ENCODE measurements at regions not wholly inside any gene's neighbourhood (a gene's known extent, or its start where the extent isn't known, plus 50 kb on each side); places are given as distances from the start of the nearest gene placed in this dataset.

DNA sequence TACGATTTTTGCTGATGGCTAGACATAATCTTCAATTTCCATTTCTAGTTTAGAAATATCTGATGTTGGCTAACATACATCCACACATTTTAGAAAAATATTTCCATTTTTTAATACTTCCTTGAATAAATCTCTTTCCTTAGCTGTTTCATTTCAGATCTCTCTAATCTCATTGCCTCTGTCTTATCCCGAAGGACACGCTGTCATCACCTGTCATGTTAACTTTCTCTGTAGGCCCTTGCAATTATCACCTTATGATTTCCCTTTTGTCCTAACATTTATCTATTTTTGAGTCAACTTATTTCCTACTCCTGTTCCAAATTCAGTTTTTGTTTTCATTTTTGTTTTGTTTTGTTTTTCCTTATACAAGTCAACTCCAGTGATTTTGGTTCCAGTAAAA is 173.1 kb upstream of the POM121L12 start:
- 90 to 96% (median 93%) methylated on average over 3 of the region's 3 CpGs for WGBS, 5 donors
- DNase-seq = no peak

DNA sequence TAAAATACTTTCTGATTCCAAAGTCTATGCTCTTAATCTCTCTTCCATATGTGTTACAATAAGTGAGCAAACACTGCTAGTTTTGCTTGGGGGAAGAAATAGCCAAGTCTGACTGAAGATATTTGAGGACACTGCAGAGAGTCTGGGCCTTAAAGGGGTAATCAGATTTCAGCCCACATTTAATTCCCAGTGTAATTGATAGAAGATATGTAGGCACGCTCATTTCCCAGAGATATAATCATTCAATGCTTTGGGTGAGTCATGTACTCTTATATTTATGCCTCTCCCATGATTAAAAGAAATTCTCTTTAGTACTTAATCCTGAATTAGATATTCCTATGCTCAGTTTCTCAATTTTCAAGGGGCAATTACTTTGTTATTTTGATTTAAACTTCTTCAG is 178.1 kb upstream of the POM121L12 start:
- no peak for DNase-seq
- intact Hi-C loops (cut with DNase I; ENCODE audit: low total_unique reads) = no loop called here
- no peaks in the 10 kb centered on the region for H3K36me3 ChIP-seq
- H3K4me1 ChIP-seq = no peaks in the 10 kb centered on the region
- no peak overlapping the region for H3K4me3 ChIP-seq
- H3K9me3 ChIP-seq = peaks cover 0 to 5% (median 0%) of the 10 kb centered on the region in 4 donors
- H3K27me3 ChIP-seq = no peaks in the 10 kb centered on the region
- TF ChIP-seq EP300 (IDR thresholded peaks at IDR 0.05) = no peak
- no peak for TF ChIP-seq POLR2AphosphoS5 (IDR thresholded peaks at IDR 0.05)
- no peak for TF ChIP-seq POLR2A (IDR thresholded peaks at IDR 0.05)
- TF ChIP-seq, protein P1, sequence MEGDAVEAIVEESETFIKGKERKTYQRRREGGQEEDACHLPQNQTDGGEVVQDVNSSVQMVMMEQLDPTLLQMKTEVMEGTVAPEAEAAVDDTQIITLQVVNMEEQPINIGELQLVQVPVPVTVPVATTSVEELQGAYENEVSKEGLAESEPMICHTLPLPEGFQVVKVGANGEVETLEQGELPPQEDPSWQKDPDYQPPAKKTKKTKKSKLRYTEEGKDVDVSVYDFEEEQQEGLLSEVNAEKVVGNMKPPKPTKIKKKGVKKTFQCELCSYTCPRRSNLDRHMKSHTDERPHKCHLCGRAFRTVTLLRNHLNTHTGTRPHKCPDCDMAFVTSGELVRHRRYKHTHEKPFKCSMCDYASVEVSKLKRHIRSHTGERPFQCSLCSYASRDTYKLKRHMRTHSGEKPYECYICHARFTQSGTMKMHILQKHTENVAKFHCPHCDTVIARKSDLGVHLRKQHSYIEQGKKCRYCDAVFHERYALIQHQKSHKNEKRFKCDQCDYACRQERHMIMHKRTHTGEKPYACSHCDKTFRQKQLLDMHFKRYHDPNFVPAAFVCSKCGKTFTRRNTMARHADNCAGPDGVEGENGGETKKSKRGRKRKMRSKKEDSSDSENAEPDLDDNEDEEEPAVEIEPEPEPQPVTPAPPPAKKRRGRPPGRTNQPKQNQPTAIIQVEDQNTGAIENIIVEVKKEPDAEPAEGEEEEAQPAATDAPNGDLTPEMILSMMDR (IDR thresholded peaks at IDR 0.05) = no peak
- WGBS, 5 donors = 0% methylated on average over 1 of the region's 1 CpG
- H3K27ac ChIP-seq = no peak overlapping the region

More for the DNA sequence above, 173.1 kb upstream of the POM121L12 start:
- Histone ChIP-seq H3K27ac (no peak overlapping the region), H3K9me3 (peaks cover 2 to 45% (median 35%) of the 10 kb centered on the region in 4 donors), H3K27me3 (no peaks in the 10 kb centered on the region), H3K4me1 (no peaks in the 10 kb centered on the region), H3K36me3 (no peaks in the 10 kb centered on the region), H3K4me3 (no peak overlapping the region)
- TF ChIP-seq, protein P1 (IDR thresholded peaks at IDR 0.05) = no peak
- TF ChIP-seq EP300 (IDR thresholded peaks at IDR 0.05) (no peak), POLR2A (IDR thresholded peaks at IDR 0.05) (no peak), POLR2AphosphoS5 (IDR thresholded peaks at IDR 0.05) (no peak)
- intact Hi-C loops (cut with DNase I; ENCODE audit: low total_unique reads) = no loop called here

DNA sequence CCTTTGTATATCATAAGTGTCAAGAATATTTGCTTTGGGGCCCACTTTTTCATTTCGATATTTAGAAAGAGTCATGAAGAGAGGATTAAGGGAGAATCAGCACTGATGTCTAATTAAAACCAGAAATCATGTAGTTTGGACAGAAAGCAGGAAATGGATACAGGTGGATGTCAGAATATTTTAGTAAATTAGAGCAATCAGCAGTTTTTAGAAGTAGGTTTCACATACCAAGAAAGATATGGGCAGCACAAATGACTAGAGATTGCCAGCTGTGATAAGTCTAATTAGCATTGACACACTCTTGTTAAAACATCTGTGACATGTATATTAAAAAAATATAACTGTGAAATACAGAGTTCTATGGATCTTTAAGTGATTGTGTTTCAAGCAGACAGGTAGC is 180.8 kb upstream of the POM121L12 start:
- TF ChIP-seq POLR2A (IDR thresholded peaks at IDR 0.05) (no peak), EP300 (IDR thresholded peaks at IDR 0.05) (no peak), POLR2AphosphoS5 (IDR thresholded peaks at IDR 0.05) (no peak)
- TF ChIP-seq, protein P1 (IDR thresholded peaks at IDR 0.05) = no peak
- WGBS, 5 donors = 44 to 78% (median 69%) methylated on average over 1 of the region's 1 CpG
- no peak for DNase-seq
- intact Hi-C loops (cut with DNase I; ENCODE audit: low total_unique reads) = no loop called here
- Histone ChIP-seq H3K36me3 (no peaks in the 10 kb centered on the region), H3K27me3 (no peaks in the 10 kb centered on the region), H3K4me1 (no peaks in the 10 kb centered on the region), H3K27ac (no peak overlapping the region), H3K9me3 (no peaks in the 10 kb centered on the region), H3K4me3 (no peak overlapping the region)

DNA sequence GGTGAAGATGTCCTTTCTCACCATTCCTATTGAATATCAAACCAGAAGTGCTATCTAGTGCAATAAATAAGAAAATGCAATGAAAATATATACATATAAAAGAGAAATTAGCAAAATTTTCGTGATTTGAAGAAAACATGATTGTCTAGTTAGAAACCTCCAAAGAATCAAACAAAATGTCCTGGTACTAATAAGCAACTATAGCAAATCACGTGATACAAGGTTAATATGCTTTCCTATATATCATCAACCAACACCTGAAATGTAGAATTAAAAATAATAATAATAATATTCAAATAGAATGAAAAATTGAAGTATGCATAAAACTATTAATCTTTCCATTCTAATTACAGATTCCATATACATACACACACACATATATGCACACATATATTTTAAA is 183.9 kb upstream of the POM121L12 start:
- H3K27me3 ChIP-seq = no peaks in the 10 kb centered on the region
- H3K9me3 ChIP-seq = peaks cover 0 to 6% (median 2%) of the 10 kb centered on the region in 4 donors
- intact Hi-C loops (cut with DNase I; ENCODE audit: low total_unique reads) = no loop called here
- 40 to 58% (median 44%) methylated on average over 2 of the region's 2 CpGs for WGBS, 5 donors
- no peaks in the 10 kb centered on the region for H3K4me1 ChIP-seq
- no peak for DNase-seq
- H3K4me3 ChIP-seq = no peak overlapping the region
- no peaks in the 10 kb centered on the region for H3K36me3 ChIP-seq
- no peak overlapping the region for H3K27ac ChIP-seq
- no peak for TF ChIP-seq POLR2A (IDR thresholded peaks at IDR 0.05)
- no peak for TF ChIP-seq POLR2AphosphoS5 (IDR thresholded peaks at IDR 0.05)

DNA sequence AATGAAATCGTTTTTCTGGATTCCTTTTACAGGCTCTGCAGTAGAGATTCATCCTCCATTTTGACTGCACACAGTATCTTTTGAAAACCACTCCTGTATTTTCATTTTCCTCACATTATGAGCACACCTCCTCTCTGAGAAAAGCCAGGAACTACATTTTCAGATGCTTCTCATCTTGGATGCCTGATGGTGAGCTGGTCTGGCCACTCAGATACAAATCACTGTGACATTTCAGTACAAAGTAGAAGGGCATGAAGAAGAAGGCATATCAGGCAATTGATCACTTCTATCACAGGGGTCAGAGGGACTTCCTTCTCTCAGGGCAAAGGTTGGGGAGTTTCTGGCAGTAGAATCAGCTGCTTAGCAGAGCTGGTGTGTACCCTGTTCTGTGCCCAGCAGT is 192.0 kb upstream of the POM121L12 start:
- Histone ChIP-seq H3K27ac (no peak overlapping the region), H3K4me3 (no peak overlapping the region), H3K4me1 (no peaks in the 10 kb centered on the region), H3K9me3 (peaks cover 0 to 8% (median 3%) of the 10 kb centered on the region in 4 donors), H3K27me3 (no peaks in the 10 kb centered on the region), H3K36me3 (no peaks in the 10 kb centered on the region)
- WGBS, 5 donors = 13 to 38% (median 21%) methylated on average over 1 of the region's 1 CpG
- intact Hi-C loops (cut with DNase I; ENCODE audit: low total_unique reads) = no loop called here
- no peak for DNase-seq
- TF ChIP-seq POLR2AphosphoS5 (IDR thresholded peaks at IDR 0.05) = no peak
- TF ChIP-seq, protein P1 (IDR thresholded peaks at IDR 0.05) = no peak
- no peak for TF ChIP-seq EP300 (IDR thresholded peaks at IDR 0.05)
- no peak for TF ChIP-seq POLR2A (IDR thresholded peaks at IDR 0.05)
